Coronary artery (tissue), 2 donors: ENCODE measurements at regions not wholly inside any gene's neighbourhood (a gene's known extent, or its start where the extent isn't known, plus 50 kb on each side); places are given as distances from the start of the nearest gene placed in this dataset.
A peak's percentile ranks its signal among the peaks of the same experiment; 100 is the strongest.
"Not testable (repeated sequence)": the region's sequence is repeated elsewhere in the genome, so short reads cannot be mapped to it uniquely, and the experiment has no call there.

Experiments
- DNase-seq: peaks from one replicate; pipeline ENCODE4 v3.0.0-alpha.2; 2017; ENCODE audit warnings: low spot score
- H3K27ac ChIP-seq, 2 donors: fragments of 200-600 bp; sonication (generic); one replicate each; pipeline ENCODE4 v1.5.1; 2016 to 2019
- H3K4me3 ChIP-seq: fragments of 200-600 bp; sonication (generic); 2 replicates; pipeline ENCODE4 v1.5.1; 2016; ENCODE audit warnings: mild to moderate bottlenecking, moderate library complexity
- CTCF ChIP-seq: fragments of 200-600 bp; sonication (generic); IDR thresholded peaks from one replicate; pipeline ENCODE4 v1.5.1; 2019; ENCODE audit warnings: antibody characterized with exemption

DNA sequence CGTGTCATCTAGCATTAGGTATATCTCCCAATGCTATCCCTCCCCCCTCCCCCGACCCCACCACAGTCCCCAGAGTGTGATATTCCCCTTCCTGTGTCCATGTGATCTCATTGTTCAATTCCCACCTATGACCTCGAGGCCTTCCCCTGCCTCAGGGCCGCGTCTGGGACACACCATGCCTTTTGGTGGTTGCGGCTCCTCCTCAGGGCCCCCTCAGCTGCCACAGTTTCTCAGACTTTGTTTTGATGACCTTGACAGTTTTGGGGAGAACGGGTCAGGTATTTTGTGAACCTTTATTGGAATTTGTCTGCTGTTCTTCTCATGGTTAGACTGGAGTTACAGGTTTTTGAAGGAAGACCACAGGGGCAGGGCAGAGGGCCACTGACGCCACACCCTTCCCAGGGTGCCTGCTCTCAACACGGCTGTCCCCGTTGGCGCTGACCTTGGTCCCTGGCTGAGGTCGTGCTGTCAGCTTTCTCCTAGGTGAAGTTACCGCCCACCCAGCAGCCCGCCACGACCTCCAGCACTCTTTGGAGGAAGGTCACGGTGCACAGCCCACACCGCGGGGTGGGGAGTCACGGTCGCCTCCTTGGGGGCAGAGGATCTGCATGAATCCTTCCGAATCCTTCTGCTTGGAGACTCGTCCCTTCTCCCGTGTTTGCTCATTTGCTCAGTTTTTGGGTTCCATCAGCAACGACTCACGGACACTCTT, 130.5 kb downstream of the KIF26A start:
- no peak overlapping the region for H3K4me3 ChIP-seq
- no peak for TF ChIP-seq CTCF
- H3K27ac ChIP-seq = no peak overlapping the region
- DNase-seq = peak; percentile 63

GRCh38 chr14:104269511-104270241, 131.3 kb downstream of the KIF26A start:
- peak; percentile 57 for DNase-seq
- not testable (repeated sequence) for H3K4me3 ChIP-seq, H3K27ac ChIP-seq

DNA sequence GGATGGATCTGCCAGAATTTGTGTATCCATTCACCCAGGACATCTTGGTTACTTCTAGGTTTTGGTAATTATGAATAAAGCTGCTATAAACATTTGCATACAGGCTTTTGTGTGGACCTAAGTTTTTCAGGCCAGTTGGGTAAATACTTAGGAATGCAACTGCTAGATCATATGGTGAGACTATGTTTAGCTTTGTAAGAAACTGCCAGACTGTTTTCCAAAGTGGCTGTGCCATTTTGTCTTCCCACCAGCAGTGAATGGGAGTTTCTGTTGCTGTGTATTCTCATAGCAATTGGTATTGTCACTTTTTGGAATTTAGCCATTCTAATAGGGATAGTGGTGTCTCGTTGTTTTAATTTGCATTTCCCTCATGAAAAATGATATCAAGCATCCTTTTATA, 133.0 kb downstream of the KIF26A start:
- TF ChIP-seq CTCF = no peak
- no peak for DNase-seq
- Histone ChIP-seq H3K27ac (no peak overlapping the region), H3K4me3 (no peak overlapping the region)

DNA sequence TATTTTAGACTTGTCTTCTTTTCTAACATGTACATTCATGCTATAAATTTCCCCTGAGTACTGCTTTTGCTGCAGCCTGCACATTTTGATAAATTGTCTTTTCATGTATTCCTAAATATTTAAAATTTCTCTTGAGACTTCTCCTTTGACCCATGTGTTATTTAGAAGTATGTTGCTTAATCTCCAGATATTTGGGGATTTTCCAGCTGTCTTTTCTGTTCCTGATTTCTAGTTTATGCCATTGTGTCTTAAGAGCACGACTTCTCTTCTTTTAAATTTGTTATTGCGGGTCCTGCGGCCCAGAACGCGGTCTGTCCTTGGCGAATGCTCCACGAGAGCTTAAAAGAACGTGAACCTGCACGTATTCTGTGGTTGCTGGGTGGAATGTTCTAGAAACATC, 136.4 kb downstream of the KIF26A start:
- no peak for TF ChIP-seq CTCF
- Histone ChIP-seq H3K4me3 (no peak overlapping the region), H3K27ac (no peak overlapping the region)
- no peak for DNase-seq

DNA sequence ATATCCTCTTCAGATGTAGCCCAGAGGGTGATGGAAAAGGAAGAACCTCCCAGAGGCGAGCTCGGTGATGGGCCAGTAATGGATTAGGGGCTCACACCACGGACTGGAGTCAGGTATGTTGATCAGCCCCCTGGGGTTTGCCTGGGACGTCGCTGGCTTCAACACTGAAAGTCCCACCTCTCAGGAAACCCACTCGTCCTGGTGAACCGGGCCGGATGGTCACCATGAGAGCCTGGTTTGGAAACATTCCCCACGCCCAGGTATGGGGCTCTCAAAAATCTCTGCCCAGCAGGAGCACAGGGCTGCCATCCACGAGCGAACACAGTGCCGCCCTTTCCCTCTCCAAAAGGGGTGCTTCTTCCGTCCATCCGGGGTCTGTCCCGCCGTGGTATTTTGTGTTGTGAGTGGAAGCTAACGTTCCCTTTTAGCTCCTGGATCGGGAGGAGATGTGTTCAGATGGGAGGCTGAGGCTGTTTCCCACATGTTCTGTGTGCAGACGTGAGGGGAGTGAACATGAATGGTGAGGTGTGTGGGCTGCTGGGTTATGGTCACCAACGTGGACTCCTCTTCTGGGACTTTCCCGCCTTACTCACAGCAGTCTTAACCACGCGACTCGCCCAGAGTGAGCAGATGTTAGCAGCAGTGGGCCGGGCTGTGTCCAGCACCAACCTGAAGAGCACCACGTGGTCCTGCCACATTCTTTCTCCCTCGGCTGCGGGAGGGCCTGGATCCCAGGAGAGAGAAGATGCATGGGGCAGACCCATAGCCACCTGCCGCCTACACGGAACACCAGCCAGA, 139.2 kb downstream of the KIF26A start:
- no peak for TF ChIP-seq CTCF
- no peak overlapping the region for H3K4me3 ChIP-seq
- DNase-seq = peak; percentile 59
- H3K27ac ChIP-seq = no peak overlapping the region

- DNase-seq = no peak
- H3K4me3 ChIP-seq = no peak overlapping the region
- TF ChIP-seq CTCF = no peak
- H3K27ac ChIP-seq = no peak overlapping the region
Measured at GRCh38 chr14:104278214-104278534, 139.8 kb downstream of the KIF26A start.

- peak; percentile 56 for DNase-seq
- Histone ChIP-seq H3K27ac (no peak overlapping the region), H3K4me3 (no peak overlapping the region)
- TF ChIP-seq CTCF = no peak
Measured at GRCh38 chr14:104280085-104280901, 141.9 kb downstream of the KIF26A start.
